Cardiac septum (tissue), 1 donor: ENCODE measurements at regions not wholly inside any gene's neighbourhood (a gene's known extent, or its start where the extent isn't known, plus 50 kb on each side); places are given as distances from the start of the nearest gene placed in this dataset.

ENCODE experiments used
- DNase-seq: peaks from one replicate; pipeline ENCODE4 v3.0.0-alpha.2; 2020; ENCODE audit warnings: low spot score
- intact Hi-C: fragments of 100-400 bp; cut with DNase I; formaldehyde crosslinking; loops from one replicate; pipeline ENCODE4 v1.14.0; 2022
- donor health status: DM: no; HTN: no; CAD: no.

DNA sequence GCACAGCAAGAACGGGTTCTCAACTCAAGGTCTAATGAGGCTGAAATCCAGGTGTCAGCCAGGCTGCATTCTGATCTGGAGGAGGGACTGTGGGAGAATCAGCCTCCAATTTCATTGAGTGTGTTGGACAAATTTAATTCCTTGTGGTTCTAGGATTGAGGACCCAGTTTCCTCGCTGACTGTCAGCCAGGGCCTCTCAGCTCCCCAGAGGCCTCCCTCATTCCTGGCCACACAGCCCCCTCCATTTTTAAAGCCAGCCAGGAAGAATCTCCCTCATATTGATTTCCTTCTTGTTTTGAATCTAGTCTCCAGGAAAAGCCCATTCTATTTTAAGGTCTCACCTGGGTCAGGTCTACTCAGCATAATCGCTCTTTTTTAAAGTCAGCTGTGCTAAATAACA lies 73.7 kb upstream of the ARMC2 start:
- DNase-seq = no peak
- intact Hi-C loops = no loop called here

DNA sequence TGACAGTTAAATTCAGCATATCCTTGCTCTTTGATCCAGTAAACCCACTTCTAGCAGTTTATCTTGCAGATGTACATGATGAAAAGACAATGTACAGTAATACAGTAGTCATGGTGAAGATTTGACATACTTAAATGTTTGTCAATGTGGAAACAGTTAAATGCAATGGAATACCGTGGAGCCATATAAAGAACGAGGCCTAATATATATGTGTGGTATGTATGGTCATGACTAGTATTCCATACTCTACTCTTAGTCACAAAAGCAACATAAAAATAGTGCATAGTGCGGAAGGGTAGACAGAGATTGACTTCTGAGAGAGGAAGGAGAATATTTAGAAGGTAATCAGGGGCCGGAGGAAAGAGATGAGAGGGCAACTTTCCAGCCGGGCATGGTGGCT lies 70.7 kb upstream of the ARMC2 start:
- intact Hi-C loops = no loop called here
- no peak for DNase-seq

DNA sequence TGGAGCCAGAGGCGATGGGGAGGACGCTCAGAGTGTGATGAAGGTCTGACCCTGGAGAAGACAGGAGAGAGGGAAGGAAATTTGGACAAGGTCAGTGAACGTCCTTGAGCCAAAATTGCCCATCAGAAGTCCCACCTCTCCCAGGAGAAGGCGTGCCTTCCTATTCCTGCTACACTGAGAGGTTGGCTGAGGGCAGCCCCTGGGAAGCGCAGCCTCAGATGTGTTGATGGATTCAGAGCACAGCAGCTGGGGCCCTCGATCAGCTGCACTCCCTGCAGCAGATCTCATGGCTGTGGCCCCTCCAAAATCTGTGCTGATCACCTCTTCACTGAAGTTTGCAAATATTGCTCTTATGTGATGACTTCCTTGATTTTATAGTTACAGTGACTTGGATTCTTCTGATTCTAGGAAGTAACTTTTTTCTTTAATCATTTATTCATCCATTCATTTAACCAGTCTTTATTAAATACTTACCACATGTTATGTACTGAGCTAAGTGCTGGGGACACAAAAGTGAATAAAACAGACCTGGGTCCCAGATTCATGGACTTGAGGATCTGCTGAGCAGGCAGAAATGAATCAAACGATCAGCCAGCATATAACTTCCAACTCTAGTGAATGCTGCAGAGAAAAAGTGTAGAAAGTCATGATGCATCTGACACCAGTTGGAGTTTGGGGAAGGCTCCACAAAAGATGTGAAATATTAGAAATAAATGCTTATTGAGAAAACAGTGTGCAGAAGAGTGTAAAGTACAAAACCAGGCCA lies 69.6 kb upstream of the ARMC2 start:
- no peak for DNase-seq
- intact Hi-C loops = no loop called here

DNA sequence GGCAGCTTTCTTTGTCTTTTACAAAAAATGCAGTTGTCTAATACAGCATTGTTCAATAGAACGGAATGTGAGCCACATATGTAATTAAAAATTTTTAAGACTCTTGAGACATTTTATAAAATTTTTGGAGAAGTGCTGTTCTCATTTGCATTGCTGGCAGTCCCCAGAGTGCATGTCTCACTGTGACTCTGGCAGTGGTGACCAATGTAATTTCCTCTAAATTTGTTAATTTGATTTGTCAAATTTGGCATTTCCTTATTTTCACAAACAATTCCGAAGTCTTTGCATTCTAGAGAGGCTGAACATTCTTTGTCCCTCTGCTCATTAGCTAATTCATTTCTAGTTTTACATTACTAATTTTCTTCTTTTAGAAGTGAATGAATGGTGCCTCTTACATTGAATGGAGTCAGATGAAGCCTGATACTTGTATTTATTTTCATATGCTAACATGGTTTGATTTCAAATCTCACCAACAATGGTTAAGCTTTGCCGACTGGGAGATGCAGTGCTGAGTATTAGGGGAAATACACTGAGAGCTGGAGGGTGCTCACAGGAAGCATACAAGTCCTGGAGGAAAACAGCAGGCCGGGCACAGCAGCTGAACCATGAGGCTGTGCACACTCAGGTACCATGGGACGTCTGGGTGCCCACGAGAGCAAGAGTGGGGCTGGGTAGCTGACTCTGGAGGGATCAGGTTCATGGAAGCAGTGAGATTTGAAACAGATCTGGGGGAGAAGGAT lies 68.5 kb upstream of the ARMC2 start:
- DNase-seq = no peak
- intact Hi-C loops = loop anchor here (5.0 kb wide), 2 partner anchors 118 to 237 kb away; no protein-coding TSS in a partner anchor

DNA sequence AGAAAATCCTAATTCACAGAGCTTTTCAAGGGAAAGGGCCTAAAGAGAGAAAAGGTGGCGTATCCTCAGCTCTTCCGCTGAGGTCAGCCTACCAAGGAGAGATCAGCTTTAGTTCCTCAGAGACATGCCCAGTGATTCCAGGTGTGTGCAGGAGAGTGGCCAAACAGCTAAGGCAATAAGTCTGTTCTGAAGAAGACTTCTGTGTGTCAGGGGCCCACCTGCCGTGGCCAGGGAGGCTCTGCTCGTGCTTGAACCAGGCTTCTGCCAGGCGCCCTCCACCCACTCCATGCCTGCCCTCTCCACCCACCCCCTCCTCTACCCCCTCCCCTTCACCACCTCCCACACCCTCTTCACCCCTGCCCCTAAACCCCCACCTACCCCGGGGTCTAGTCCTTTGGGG lies 67.4 kb upstream of the ARMC2 start:
- intact Hi-C loops = loop anchor here (5.0 kb wide), 2 partner anchors 117 to 238 kb away; no protein-coding TSS in a partner anchor
- DNase-seq = no peak

DNA sequence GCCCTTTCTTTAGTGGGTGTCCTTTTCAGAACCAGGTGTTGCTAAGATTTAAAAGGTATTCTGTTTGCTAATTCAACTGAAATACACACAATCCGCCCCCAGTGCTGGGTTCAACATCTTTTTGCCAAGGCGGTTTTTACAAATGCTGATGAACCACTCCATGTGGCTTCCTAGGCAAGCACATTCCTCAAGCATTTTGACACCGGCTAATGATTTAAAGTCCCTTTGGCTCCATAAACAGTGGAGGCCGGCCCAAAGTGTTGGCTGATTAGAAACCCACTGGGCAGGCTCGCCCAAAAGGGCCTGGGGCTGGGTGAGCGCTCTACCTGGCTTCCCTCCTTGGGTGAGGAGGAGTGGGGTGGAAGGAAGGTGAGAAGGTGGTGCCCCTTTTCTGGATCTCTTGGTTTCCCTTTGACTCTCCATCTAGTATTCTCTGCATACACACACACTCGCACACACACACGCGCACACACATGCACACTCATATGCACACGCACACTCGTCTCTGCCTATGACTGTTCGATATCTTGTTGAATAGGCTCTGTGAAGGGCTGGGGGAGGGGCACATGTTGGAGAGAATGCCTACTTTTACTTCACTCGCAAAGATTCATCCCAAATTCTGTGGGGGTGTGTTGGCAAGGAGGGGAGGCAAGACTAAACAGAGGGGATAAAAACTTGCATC lies 66.7 kb upstream of the ARMC2 start:
- DNase-seq = no peak

DNA sequence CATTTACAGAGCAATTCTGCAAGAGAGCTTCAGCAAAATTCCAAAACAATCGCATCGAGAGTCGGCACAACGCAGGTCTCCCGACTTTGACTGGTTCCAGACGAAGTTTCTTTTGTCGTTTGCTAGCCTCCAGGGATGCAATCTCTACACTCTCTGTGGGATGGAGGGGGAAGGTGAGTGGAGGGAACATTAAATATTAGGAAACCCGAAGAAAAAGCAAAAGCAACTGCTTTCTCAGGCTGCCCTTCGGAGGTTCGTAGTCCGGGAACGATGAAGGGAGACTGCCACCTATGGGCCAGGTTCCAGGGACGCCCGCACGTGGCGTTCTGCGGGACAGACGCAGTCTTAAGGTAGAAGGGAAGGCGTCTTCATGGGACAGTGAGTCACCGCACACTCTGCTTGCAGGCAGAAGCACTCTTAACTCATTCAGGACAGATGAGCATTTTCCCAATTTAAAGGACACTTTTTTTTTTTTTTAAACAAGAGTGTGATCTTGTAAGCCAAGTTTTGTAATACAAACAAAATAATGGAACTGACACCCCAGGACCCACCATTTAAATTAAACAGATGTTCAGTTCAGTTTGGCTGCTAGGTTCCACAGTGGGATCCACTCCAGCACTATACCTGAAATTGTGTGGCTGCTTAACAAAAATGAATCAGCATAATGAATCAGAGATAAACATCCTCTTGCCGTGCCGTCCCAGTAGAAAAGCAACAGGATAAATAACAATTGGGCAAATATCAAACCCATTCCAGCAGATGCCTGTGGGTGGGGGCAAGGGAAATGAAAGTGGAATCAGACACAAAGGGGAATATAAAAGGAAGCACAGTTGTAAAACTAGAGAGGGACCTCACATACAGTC lies 65.8 kb upstream of the ARMC2 start:
- peak; percentile 92 for DNase-seq
- intact Hi-C loops = loop anchor here (2.0 to 5.0 kb wide), 3 partner anchors 115 to 240 kb away; no protein-coding TSS in a partner anchor

More for the DNA sequence above, 66.7 kb upstream of the ARMC2 start:
- intact Hi-C loops = loop anchor here (2.0 to 5.0 kb wide), 3 partner anchors 116 to 239 kb away; no protein-coding TSS in a partner anchor

DNA sequence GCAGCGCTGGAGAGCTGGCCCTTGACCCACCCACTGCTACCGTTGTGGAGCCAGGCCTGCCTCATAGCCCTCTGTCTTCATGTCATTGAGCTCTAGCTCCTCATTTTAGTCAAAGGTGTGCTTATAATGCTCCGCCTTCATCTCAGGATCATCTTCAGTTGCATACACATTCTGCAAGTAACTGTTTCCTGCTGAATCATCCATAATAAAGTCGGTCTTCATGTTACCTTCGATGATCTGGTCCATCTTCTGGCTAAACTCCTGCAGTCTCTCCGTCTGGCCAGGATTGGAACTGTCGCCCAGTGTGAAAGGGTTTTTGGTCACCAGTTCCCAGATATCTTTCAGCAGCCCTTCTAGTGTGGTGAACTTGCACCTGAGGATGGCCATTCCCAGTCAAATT lies 62.6 kb upstream of the ARMC2 start:
- DNase-seq = no peak
- intact Hi-C loops = no loop called here

DNA sequence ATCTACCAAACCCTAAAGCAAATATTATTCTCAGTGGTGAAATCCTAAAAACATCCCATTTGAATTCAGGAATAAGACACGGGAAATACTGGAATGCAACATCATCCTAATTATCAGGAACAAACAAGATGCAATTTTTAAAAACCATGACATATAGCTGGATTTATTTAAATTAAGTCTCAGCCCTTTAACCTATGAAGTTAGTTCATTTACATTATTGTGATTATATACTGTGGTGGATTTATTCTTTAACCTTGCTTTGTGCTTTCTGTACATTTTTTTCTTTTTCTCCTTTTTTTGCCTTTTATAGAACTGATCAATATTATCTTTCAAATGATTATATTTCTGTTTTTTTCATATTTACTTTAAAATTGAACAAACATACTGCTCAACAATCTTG lies 59.8 kb upstream of the ARMC2 start:
- intact Hi-C loops = no loop called here

DNA sequence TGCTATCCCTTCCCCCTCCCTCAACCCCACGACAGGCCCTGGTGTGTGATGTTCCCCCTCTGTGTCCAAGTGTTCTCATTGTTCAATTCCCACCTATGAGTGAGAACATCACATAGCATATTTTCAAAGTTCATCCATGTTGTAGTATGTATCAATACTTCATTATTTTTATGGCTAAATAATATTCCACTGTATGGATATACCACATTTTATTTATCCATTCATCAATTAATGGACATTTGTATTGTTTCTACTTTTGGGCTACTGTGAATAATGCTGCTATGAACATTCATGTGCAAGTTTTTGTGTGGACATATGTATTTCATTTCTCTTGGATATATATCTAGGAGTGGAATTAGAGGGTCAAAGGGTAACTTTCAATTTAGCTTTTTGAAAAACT lies 58.7 kb upstream of the ARMC2 start:
- intact Hi-C loops = no loop called here
- no peak for DNase-seq

More for the DNA sequence above, 59.8 kb upstream of the ARMC2 start:
- no peak for DNase-seq

DNA sequence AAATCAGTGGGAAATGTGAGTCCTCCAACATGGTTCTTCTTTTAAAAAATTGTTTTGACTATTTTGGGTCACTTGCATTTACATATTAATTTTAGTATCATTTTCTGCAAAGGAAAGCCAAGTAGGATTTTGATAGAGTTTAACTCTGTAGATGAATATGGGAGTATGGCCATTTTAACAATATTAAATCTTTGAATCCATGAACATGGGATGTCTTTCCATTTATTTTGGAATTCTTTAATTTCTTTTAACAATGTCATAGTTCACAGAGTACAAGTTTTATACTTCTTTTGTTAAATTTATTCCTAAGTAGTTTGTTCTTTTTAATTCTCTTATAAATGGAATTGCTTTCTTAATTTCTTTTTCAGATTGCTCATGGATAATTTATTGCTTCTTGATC lies 56.5 kb upstream of the ARMC2 start:
- intact Hi-C loops = no loop called here
- DNase-seq = no peak

DNA sequence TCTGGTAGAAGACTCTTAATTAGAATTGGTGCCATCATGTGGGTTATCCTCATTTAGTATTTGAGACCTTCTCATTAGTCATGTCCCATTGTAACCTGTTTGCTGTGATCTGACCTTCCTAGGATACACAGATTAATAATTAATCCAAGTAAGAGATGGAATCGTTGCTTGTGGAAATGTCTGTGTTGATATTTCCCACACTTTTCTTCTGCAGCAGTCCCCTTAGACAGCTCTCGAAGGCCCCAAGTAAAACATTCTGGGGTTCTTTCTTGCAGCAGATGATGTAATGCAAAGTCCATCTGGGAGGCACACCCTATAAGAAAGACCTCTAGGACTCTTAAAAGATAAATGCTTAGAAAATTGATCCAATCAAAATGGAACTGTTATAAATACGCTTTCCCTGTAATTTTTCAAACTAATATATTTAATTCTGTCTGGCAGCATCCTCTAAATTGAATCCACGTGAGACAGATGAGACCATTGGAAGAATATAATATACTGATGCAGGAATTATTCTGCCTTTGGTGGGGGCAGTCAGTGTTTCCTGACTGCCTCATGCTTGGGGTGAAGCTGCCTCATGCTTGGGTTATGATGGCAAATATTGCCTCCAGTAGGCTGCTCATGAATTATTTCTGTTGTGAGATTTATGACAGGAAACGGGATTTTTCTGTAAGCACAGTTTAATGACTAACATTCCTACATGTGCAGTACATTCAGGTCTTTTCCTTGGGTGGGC lies 54.5 kb upstream of the ARMC2 start:
- intact Hi-C loops = no loop called here
- no peak for DNase-seq

DNA sequence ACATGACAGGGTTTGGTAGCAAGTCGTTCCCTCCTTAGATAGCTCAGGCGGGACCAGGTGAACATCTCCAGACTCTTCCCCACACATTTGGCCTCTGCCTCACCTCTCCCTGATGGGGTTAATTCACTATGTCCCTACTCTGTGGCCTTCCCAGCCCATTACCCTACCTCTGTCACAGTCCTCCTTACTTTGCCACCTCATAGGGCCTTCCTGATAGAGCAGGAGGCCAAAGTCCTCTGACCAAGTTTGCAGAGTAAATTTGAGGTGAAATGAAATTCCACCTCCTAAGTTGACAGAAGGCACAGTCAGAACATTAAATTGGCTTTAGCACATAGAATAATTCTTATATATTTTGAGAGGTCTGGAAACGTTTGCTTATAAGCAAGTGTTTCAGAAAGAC lies 53.1 kb upstream of the ARMC2 start:
- intact Hi-C loops = no loop called here
- DNase-seq = no peak

DNA sequence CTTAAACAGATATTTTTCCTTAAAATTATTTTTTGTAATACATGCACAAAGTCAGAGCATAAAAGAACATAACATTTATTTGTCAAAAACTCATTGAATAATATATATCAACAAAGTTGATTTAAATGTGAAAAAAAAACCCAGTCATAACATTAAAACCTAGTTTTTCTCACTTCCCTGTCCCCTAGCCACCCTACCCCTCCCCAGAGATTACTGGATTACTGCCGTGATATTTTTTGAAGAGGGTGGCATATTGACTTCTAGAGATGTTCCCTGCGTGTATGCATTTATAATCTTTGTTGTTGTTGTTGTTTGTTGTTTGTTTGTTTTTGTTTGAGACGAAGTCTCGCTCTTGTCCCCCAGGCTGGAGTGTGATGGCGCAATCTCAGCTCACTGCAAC lies 52.4 kb upstream of the ARMC2 start:
- intact Hi-C loops = no loop called here
- DNase-seq = no peak

DNA sequence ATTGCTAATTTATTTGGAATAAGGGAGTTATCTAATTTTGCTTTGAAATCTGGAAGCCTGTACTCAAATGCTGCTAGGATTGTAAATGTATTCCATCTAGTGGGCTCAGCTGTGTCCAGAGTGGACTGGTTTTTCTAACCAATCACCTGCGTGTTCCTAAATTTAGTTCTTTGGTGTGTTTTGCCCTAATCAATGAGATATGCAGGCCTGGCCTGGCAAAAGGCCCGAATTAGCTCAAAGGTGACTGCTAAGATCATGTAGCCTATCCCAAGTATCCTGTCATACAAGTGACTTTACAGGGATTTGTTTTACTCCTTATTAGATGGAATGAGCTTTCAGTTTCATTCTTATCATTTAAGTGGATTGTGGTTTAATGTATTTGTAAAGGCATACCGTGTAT lies 51.3 kb upstream of the ARMC2 start:
- DNase-seq = no peak
- intact Hi-C loops = no loop called here

DNA sequence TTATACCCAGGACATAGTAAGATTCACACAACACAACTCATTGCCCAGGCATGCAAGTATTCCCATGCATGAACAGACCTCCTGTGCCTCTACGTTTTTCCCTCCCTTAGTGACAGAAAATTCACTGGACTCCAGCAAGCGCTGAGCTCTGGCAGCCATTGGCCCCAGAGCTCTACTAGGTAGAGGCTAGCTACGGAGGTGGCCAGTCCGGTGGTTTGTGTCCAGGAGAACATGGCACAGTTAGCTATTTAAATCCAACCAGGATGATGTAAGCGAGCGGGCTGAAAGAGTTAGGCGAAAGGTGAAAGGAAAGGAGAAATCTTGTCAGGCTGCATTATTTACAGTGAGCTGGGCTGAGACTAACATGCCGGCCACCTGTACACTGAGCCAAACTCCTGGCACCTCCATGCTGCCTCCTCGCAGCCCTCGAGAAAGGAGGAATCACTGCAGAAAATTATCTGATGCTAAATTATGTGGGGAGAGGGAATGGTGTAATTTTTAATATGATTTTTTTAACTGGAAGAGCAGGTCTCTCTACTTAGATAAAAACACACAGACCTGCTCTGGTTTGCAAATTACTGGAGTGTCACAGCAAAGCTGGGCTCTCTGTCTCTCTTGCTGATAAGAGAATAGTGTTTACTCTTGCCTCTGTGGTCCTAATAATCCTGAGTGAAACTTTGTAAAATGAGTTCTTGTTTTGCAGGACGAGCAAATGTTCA lies 50.1 kb upstream of the ARMC2 start:
- DNase-seq = no peak
- intact Hi-C loops = no loop called here
